TTC549 (cell line): ENCODE measurements at regions not wholly inside any gene's neighbourhood (a gene's known extent, or its start where the extent isn't known, plus 50 kb on each side); places are given as distances from the start of the nearest gene placed in this dataset.
"Not testable (repeated sequence)": the region's sequence is repeated elsewhere in the genome, so short reads cannot be mapped to it uniquely, and the experiment has no call there.

Experiments used
- FAIRE-seq: peaks from 2 replicates; lab custom pipeline; 2012; peaks lifted over from hg19 to GRCh38; lab: Jason Lieb, UNC

GRCh38 chr4:162839814-162840213 is 326.9 kb downstream of the NAF1 start:
- no peak for FAIRE-seq

GRCh38 chr4:162838671-162839070 is 328.0 kb downstream of the NAF1 start:
- FAIRE-seq: no peak

- FAIRE-seq: no peak
These were observed 329.0 kb downstream of the NAF1 start for GRCh38 chr4:162837679-162838078.

- FAIRE-seq: no peak
These were observed 329.4 kb downstream of the NAF1 start for GRCh38 chr4:162837241-162837640.

- FAIRE-seq: no peak
These were observed 329.9 kb downstream of the NAF1 start for GRCh38 chr4:162836773-162837172.

- not testable (repeated sequence) for FAIRE-seq
These were observed 330.4 kb downstream of the NAF1 start for GRCh38 chr4:162836258-162836657.

- FAIRE-seq: no peak
These were observed 335.8 kb downstream of the NAF1 start for GRCh38 chr4:162830899-162831298.

GRCh38 chr4:162817374-162817773 is 349.3 kb downstream of the NAF1 start:
- FAIRE-seq: not testable (repeated sequence)

GRCh38 chr4:162804351-162804924 is 362.3 kb downstream of the NAF1 start:
- no peak for FAIRE-seq

- no peak for FAIRE-seq
These were observed 363.3 kb downstream of the NAF1 start for GRCh38 chr4:162803378-162803777.

- FAIRE-seq: no peak
These were observed 369.6 kb downstream of the NAF1 start for GRCh38 chr4:162797108-162797507.

GRCh38 chr4:162793571-162793970 is 373.1 kb downstream of the NAF1 start:
- no peak for FAIRE-seq

GRCh38 chr4:162793004-162793403 is 373.7 kb downstream of the NAF1 start:
- no peak for FAIRE-seq

GRCh38 chr4:162791226-162791625 is 375.5 kb downstream of the NAF1 start:
- no peak for FAIRE-seq

GRCh38 chr4:162787120-162787519 is 379.6 kb downstream of the NAF1 start:
- FAIRE-seq: no peak

GRCh38 chr4:162782778-162783525 is 383.7 kb downstream of the NAF1 start:
- no peak for FAIRE-seq

GRCh38 chr4:162782096-162782777 is 384.5 kb downstream of the NAF1 start:
- no peak for FAIRE-seq

GRCh38 chr4:162770761-162771490 is 395.8 kb downstream of the NAF1 start:
- no peak for FAIRE-seq

- no peak for FAIRE-seq
These were observed 399.6 kb downstream of the NAF1 start for GRCh38 chr4:162767083-162767482.

GRCh38 chr4:162761965-162762364 is 404.7 kb downstream of the NAF1 start:
- no peak for FAIRE-seq

GRCh38 chr4:162740228-162740627 is 426.5 kb downstream of the NAF1 start:
- FAIRE-seq: not testable (repeated sequence)

GRCh38 chr4:162739596-162739995 is 427.1 kb downstream of the NAF1 start:
- not testable (repeated sequence) for FAIRE-seq

GRCh38 chr4:162732876-162733275 is 433.8 kb downstream of the NAF1 start:
- FAIRE-seq: no peak
